HCT116 (cell line): ENCODE measurements at regions not wholly inside any gene's neighbourhood (a gene's known extent, or its start where the extent isn't known, plus 50 kb on each side); places are given as distances from the start of the nearest gene placed in this dataset.

ENCODE experiments used
- ATAC-seq: fragments of 200-7000 bp; cut with Tn5 transposase; 2 replicates; pipeline ENCODE4 v1.9.1; 2020; ENCODE audit warnings: mild to moderate bottlenecking, moderate library complexity
- BruUV-seq: library from RNA; stranded (reverse); fragments of 400-500 nt; replicated peaks from 2 replicates; lab custom pipeline; 2021; lab: Mats Ljungman, UMichigan
- CTCF ChIA-PET: fragments of 300-600 bp; sonication (Branson Sonifier 250); formaldehyde crosslinking; loops from one replicate; lab custom pipeline; 2021; ENCODE audit warnings: antibody characterized with exemption; lab: Charles Lee
- POLR2A ChIA-PET: fragments of 300-600, 350-600 bp; sonication (Branson Sonifier 250); formaldehyde crosslinking; loops from one replicate; lab custom pipeline; 2021; ENCODE audit warnings: antibody characterized with exemption; lab: Charles Lee
- RAD21 ChIA-PET, 2 experiments: fragments of 300-600 bp; sonication (Branson Sonifier 250); formaldehyde crosslinking; loops; one replicate each; lab custom pipeline; 2023; ENCODE audit warnings: low total read pairs in 2 of 2; ENCODE audit not compliant: uncharacterized antibody in 2 of 2, unreplicated experiment in 2 of 2, low non-redundant PET in 1 of 2; lab: Charles Lee
- DNase-seq: peaks from one replicate; pipeline ENCODE4 v3.0.0-alpha.2; 2010; ENCODE audit warnings: low read depth, low spot score
- H2AFZ ChIP-seq: fragments of 200-600 bp; shearing (Covaris generic), sonication (generic); 2 replicates; pipeline ENCODE4 v1.6.1; 2017; ENCODE audit warnings: low read depth, mixed run types, mixed read lengths, antibody characterized with exemption, low read length; ENCODE audit not compliant: poor library complexity, severe bottlenecking
- H3K27ac ChIP-seq: 2 replicates; pipeline ENCODE4 v1.5.1; 2012; ENCODE audit warnings: low read depth, low read length
- H3K27me3 ChIP-seq: fragments of 200-600 bp; sonication (generic); 2 replicates; pipeline ENCODE4 v1.6.1; 2016; ENCODE audit warnings: mixed run types, low read length, mixed read lengths; ENCODE audit not compliant: insufficient read depth
- H3K36me3 ChIP-seq, 2 experiments: fragments of 200-500 bp in 1 of 2; fragments of 200-600 bp in 1 of 2; sonication (Bioruptor generic) in 1 of 2; sonication (generic) in 1 of 2; 2 replicates each; pipeline versions ENCODE4 v1.5.1 to v1.6.1; 2014 to 2016; ENCODE audit warnings: low read length in 2 of 2, inconsistent platforms in 1 of 2, mixed read lengths in 1 of 2, mixed run types in 1 of 2; ENCODE audit not compliant: insufficient read depth in 2 of 2, control insufficient read depth in 1 of 2
- H3K4me1 ChIP-seq, 2 experiments: fragments of 200-600 bp in 1 of 2; sonication (generic) in 1 of 2; 2 replicates each; pipeline versions ENCODE4 v1.5.1 to v1.6.1; 2012 to 2017; ENCODE audit warnings: low read length in 2 of 2, inconsistent platforms in 1 of 2, mild to moderate bottlenecking in 1 of 2, mixed read lengths in 1 of 2, mixed run types in 1 of 2, moderate library complexity in 1 of 2; ENCODE audit not compliant: insufficient read depth in 2 of 2, control insufficient read depth in 1 of 2
- H3K4me2 ChIP-seq: fragments of 200-600 bp; sonication (generic); 2 replicates; pipeline ENCODE4 v1.6.1; 2017; ENCODE audit warnings: mixed run types, low read length, mixed read lengths
- H3K4me3 ChIP-seq, 2 experiments: fragments of 200-600 bp in 1 of 2; sonication (generic) in 1 of 2; replicated peaks in 1 of 2; 2 replicates each; pipeline ENCODE4 v1.5.1; 2011 to 2016; ENCODE audit warnings: low read length in 2 of 2, control low read depth in 1 of 2, low read depth in 1 of 2, mild to moderate bottlenecking in 1 of 2, mixed read lengths in 1 of 2, mixed run types in 1 of 2
- H3K79me2 ChIP-seq: fragments of 200-600 bp; sonication (generic); 2 replicates; pipeline ENCODE4 v1.6.1; 2017; ENCODE audit warnings: mild to moderate bottlenecking, mixed run types, low read length, moderate library complexity, mixed read lengths; ENCODE audit not compliant: insufficient read depth
- H3K9ac ChIP-seq: fragments of 200-600 bp; sonication (generic); 2 replicates; pipeline ENCODE4 v1.6.1; 2016; ENCODE audit warnings: low read length, mixed read lengths
- H3K9me2 ChIP-seq: fragments of 200-600 bp; sonication (generic), shearing (Covaris generic); 2 replicates; pipeline ENCODE4 v1.6.1; 2017; ENCODE audit warnings: mixed run types, mild to moderate bottlenecking, moderate library complexity; ENCODE audit not compliant: insufficient read depth
- H3K9me3 ChIP-seq, 2 experiments: fragments of 200-500 bp in 1 of 2; fragments of 200-600 bp in 1 of 2; sonication (Bioruptor generic) in 1 of 2; sonication (generic) in 1 of 2; 2 replicates each; pipeline ENCODE4 v1.6.1; 2014 to 2017; ENCODE audit warnings: low read length in 2 of 2, mixed read lengths in 2 of 2, inconsistent platforms in 1 of 2, low read depth in 1 of 2, mild to moderate bottlenecking in 1 of 2, mixed run types in 1 of 2, moderate library complexity in 1 of 2; ENCODE audit not compliant: control insufficient read depth in 1 of 2, insufficient read depth in 1 of 2
- H4K20me1 ChIP-seq: fragments of 200-600 bp; sonication (generic), shearing (Covaris generic); 2 replicates; pipeline ENCODE4 v1.6.1; 2017; ENCODE audit warnings: mixed run types, mild to moderate bottlenecking, moderate library complexity; ENCODE audit not compliant: insufficient read depth
- CBX3 ChIP-seq: IDR thresholded peaks from 2 replicates; pipeline ENCODE4 v1.6.1; 2012; ENCODE audit warnings: low read depth
- CEBPB ChIP-seq: IDR thresholded peaks from 2 replicates; pipeline ENCODE4 v1.6.1; 2012; ENCODE audit warnings: low read depth
- EZH2 ChIP-seq: fragments of 200-600 bp; sonication (generic); IDR thresholded peaks from 2 replicates; pipeline ENCODE4 v1.6.1; 2017; ENCODE audit warnings: antibody characterized with exemption, mixed run types
- EZH2phosphoT487 ChIP-seq: fragments of 200-600 bp; IDR thresholded peaks from 2 replicates; pipeline ENCODE4 v1.6.1; 2018; ENCODE audit warnings: antibody characterized with exemption, borderline replicate concordance
- FOSL1 ChIP-seq: IDR thresholded peaks from 2 replicates; pipeline ENCODE4 v1.6.1; 2012; ENCODE audit warnings: low read depth
- JUND ChIP-seq: IDR thresholded peaks from 2 replicates; pipeline ENCODE4 v1.6.1; 2012
- POLR2AphosphoS5 ChIP-seq: IDR thresholded peaks from 2 replicates; pipeline ENCODE4 v1.6.1; 2011; ENCODE audit warnings: mild to moderate bottlenecking, low read depth, low read length, moderate library complexity
- ZNF274 ChIP-seq: fragments of 200-500 bp; sonication (Bioruptor generic); IDR thresholded peaks from 2 replicates; pipeline ENCODE4 v1.6.1; 2014; ENCODE audit warnings: mild to moderate bottlenecking, low read depth, low read length, inconsistent platforms
- intact Hi-C: fragments of 100-400 bp; cut with micrococcal nuclease; formaldehyde crosslinking; loops from 2 replicates; pipeline ENCODE4 v1.10.0; 2022
- TF ChIP-seq, protein P1 (sequence below): IDR thresholded peaks from 2 replicates; pipeline ENCODE4 v1.6.1; 2012; ENCODE audit warnings: low read depth

DNA sequence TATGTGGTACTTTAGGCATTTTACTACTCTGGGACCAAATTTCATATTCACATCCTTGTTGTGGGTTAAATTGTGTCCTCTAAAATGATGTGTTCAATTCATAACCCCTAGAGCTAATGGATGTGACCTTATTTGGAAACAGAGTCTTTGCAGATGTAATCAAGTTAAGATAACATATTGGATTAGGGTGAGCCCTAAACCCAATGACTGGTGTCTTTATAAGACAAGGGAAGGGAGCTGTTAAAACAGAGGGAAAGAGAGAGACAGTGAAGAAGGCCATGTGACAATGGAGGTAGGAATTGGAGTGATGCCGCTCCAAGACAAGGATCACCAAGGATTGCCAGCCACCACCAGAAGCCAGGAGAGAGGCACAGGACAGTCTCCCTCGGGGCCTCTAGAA is 220.0 kb downstream of the ADGRG6 start:
- CTCF ChIA-PET = no interaction called here
- intact Hi-C loops = no loop called here
- Histone ChIP-seq H3K9ac (no peak overlapping the region), H3K9me2 (no peaks in the 10 kb centered on the region), H3K4me3 (no peak overlapping the region), H3K9me3 (no peaks in the 10 kb centered on the region), H3K4me1 (no peaks in the 10 kb centered on the region), H3K27me3 (no peaks in the 10 kb centered on the region), H3K79me2 (no peaks in the 10 kb centered on the region), H3K36me3 (no peaks in the 10 kb centered on the region), H3K27ac (no peak overlapping the region), H2AFZ (no peak overlapping the region), H3K4me2 (no peak overlapping the region), H4K20me1 (no peaks in the 10 kb centered on the region)
- DNase-seq (no peak), ATAC-seq (no peak)
- POLR2A ChIA-PET = no interaction called here
- RAD21 ChIA-PET = no interaction called here
- TF ChIP-seq EZH2phosphoT487 (no peak), FOSL1 (no peak), CBX3 (no peak), EZH2 (no peak), JUND (no peak), CEBPB (no peak), ZNF274 (no peak)
- no TSS peak for BruUV-seq

DNA sequence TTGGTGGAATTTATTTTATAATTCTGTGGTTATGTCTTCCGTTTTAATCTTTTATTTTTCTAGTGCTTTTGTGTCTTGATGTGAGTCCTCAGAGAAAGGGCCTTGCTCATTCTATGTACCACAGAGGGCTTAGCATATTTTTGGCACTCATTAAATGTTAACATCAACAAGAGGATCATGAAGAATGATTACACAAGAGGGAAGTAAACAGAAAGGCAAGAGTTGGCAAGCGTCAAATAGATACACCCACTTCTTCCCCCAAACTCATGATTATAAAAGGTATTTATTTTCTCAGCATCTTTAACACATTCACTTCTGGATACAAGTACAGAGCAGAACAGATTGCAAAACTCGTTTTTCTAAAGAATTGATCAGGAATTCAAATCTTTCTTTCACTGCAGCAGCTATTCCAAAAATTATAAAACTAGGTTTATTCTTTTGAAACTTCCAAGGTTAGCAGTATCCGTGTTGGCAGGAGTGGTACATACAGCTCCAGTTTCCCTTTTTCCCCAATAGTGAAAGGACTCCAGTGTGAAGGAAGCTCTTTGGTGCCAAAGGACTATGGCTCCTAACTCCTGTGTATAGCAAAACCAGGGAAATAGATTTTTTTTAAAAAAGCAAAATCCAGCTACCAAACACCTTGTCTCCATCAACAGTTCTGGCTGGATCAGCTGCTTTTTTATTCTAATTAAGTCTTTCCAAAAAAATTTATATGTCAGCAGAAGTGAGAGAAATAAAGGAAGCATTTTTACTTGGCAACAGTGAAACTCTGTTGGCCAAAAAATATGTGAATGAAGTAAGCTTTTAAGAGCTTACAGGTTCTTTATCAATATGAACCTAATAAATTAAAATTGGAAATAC is 221.9 kb downstream of the ADGRG6 start:
- Histone ChIP-seq H3K4me1 (no peaks in the 10 kb centered on the region), H4K20me1 (no peaks in the 10 kb centered on the region), H2AFZ (no peak overlapping the region), H3K4me3 (no peak overlapping the region), H3K27ac (no peak overlapping the region), H3K9ac (no peak overlapping the region), H3K9me2 (no peaks in the 10 kb centered on the region), H3K4me2 (no peak overlapping the region), H3K36me3 (no peaks in the 10 kb centered on the region), H3K79me2 (no peaks in the 10 kb centered on the region), H3K27me3 (no peaks in the 10 kb centered on the region), H3K9me3 (no peaks in the 10 kb centered on the region)
- intact Hi-C loops = no loop called here
- RAD21 ChIA-PET = no interaction called here
- no peak for DNase-seq
- ATAC-seq = no peak
- CTCF ChIA-PET = interaction anchor here (0.9 kb wide), 1 partner anchor 50 kb away, joined by 3 read pairs; no protein-coding TSS in a partner anchor
- TF ChIP-seq, protein P1, sequence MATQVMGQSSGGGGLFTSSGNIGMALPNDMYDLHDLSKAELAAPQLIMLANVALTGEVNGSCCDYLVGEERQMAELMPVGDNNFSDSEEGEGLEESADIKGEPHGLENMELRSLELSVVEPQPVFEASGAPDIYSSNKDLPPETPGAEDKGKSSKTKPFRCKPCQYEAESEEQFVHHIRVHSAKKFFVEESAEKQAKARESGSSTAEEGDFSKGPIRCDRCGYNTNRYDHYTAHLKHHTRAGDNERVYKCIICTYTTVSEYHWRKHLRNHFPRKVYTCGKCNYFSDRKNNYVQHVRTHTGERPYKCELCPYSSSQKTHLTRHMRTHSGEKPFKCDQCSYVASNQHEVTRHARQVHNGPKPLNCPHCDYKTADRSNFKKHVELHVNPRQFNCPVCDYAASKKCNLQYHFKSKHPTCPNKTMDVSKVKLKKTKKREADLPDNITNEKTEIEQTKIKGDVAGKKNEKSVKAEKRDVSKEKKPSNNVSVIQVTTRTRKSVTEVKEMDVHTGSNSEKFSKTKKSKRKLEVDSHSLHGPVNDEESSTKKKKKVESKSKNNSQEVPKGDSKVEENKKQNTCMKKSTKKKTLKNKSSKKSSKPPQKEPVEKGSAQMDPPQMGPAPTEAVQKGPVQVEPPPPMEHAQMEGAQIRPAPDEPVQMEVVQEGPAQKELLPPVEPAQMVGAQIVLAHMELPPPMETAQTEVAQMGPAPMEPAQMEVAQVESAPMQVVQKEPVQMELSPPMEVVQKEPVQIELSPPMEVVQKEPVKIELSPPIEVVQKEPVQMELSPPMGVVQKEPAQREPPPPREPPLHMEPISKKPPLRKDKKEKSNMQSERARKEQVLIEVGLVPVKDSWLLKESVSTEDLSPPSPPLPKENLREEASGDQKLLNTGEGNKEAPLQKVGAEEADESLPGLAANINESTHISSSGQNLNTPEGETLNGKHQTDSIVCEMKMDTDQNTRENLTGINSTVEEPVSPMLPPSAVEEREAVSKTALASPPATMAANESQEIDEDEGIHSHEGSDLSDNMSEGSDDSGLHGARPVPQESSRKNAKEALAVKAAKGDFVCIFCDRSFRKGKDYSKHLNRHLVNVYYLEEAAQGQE = no peak
- TF ChIP-seq EZH2 = no peak
- TF ChIP-seq POLR2AphosphoS5 = no peak
- TF ChIP-seq JUND = no peak
- POLR2A ChIA-PET = no interaction called here
- BruUV-seq = no TSS peak
